Smooth muscle cell (in vitro differentiated cells): ENCODE measurements at regions not wholly inside any gene's neighbourhood (a gene's known extent, or its start where the extent isn't known, plus 50 kb on each side); places are given as distances from the start of the nearest gene placed in this dataset.
"Not testable (repeated sequence)": the region's sequence is repeated elsewhere in the genome, so short reads cannot be mapped to it uniquely, and the experiment has no call there.

Experiments
- DNase-seq: peaks from one replicate; lab custom pipeline; 2025; ENCODE audit not compliant: unreplicated experiment; lab: John Stamatoyannopoulos, UW
- H2AFZ ChIP-seq: fragments of 200-600 bp; sonication (generic); 2 replicates; pipeline ENCODE4 v1.6.0; 2016; ENCODE audit warnings: antibody characterized with exemption, low read depth, mild to moderate bottlenecking
- H3F3A ChIP-seq: fragments of 200-600 bp; sonication (generic); 2 replicates; pipeline ENCODE4 v1.6.0; 2017; ENCODE audit warnings: antibody characterized with exemption, low read depth
- H3K27ac ChIP-seq: fragments of 200-600 bp; sonication (generic); 2 replicates; pipeline ENCODE4 v1.5.1; 2016; ENCODE audit warnings: low read depth, mild to moderate bottlenecking
- H3K27me3 ChIP-seq: fragments of 200-600 bp; sonication (generic); 2 replicates; pipeline ENCODE4 v1.6.1; 2016; ENCODE audit warnings: low read depth, mild to moderate bottlenecking
- H3K36me3 ChIP-seq: fragments of 200-600 bp; sonication (generic); 2 replicates; pipeline ENCODE4 v1.5.1; 2016; ENCODE audit warnings: low read depth
- H3K4me1 ChIP-seq: fragments of 200-600 bp; sonication (generic); 2 replicates; pipeline ENCODE4 v1.5.1; 2016; ENCODE audit warnings: low read depth
- H3K4me2 ChIP-seq: fragments of 200-600 bp; sonication (generic); 2 replicates; pipeline ENCODE4 v1.6.0; 2016; ENCODE audit warnings: mild to moderate bottlenecking
- H3K4me3 ChIP-seq: fragments of 200-600 bp; sonication (generic); 2 replicates; pipeline ENCODE4 v1.5.1; 2016; ENCODE audit warnings: mild to moderate bottlenecking
- H3K79me2 ChIP-seq: fragments of 200-600 bp; sonication (generic); 2 replicates; pipeline ENCODE4 v1.6.0; 2016; ENCODE audit warnings: low read depth, mild to moderate bottlenecking
- H3K9ac ChIP-seq: fragments of 200-600 bp; sonication (generic); 2 replicates; pipeline ENCODE4 v1.6.0; 2016; ENCODE audit warnings: low read depth
- H3K9me3 ChIP-seq: fragments of 200-600 bp; sonication (generic); replicated peaks from 2 replicates; pipeline ENCODE4 v1.5.1; 2016; ENCODE audit warnings: low read depth
- H4K20me1 ChIP-seq: fragments of 200-600 bp; sonication (generic); 2 replicates; pipeline ENCODE4 v1.6.0; 2016; ENCODE audit warnings: low read depth
- WGBS: methylation state at CpG from one replicate; pipeline ENCODE4 v1.1.7; 2016; ENCODE audit warnings: low lambda C conversion rate; 5-methylcytosine and 5-hydroxymethylcytosine counted together
- TF ChIP-seq, protein P1 (sequence below): fragments of 200-600 bp; sonication (generic); IDR thresholded peaks from 2 replicates; pipeline ENCODE4 v1.5.1; 2017; ENCODE audit warnings: borderline replicate concordance, mild to moderate bottlenecking, antibody characterized with exemption; ENCODE audit not compliant: insufficient read depth, poor library complexity, severe bottlenecking

DNA sequence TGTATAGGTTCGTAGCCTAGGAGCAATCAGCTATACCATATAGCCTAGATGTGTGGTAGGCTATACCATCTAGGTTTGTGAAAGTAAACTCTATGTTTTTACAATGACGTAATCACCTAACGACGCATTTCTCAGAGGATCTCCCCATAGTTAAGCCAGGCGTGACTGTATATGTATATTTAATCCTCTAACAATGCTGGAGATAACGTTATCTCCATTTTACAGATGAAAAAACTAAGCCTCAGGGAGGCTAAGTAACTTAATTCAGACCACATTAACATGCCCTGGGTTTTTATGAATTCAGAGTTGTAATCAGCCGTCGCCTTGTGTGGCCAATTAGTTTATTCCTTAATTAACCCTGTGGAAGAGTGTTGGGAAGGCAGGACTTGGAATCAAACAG, 107.7 kb upstream of the PLXNA2 start:
- no peak overlapping the region for H2AFZ ChIP-seq
- H4K20me1 ChIP-seq, result no peaks in the 10 kb centered on the region
- peaks cover 18% of the 10 kb centered on the region for H3K4me1 ChIP-seq
- 76% methylated on average over 8 of the region's 8 CpGs for WGBS
- no peaks in the 10 kb centered on the region for H3K9me3 ChIP-seq
- H3F3A ChIP-seq, result no peaks in the 10 kb centered on the region
- no peaks in the 10 kb centered on the region for H3K27me3 ChIP-seq
- H3K9ac ChIP-seq, result no peak overlapping the region
- H3K79me2 ChIP-seq, result no peaks in the 10 kb centered on the region
- TF ChIP-seq, protein P1, sequence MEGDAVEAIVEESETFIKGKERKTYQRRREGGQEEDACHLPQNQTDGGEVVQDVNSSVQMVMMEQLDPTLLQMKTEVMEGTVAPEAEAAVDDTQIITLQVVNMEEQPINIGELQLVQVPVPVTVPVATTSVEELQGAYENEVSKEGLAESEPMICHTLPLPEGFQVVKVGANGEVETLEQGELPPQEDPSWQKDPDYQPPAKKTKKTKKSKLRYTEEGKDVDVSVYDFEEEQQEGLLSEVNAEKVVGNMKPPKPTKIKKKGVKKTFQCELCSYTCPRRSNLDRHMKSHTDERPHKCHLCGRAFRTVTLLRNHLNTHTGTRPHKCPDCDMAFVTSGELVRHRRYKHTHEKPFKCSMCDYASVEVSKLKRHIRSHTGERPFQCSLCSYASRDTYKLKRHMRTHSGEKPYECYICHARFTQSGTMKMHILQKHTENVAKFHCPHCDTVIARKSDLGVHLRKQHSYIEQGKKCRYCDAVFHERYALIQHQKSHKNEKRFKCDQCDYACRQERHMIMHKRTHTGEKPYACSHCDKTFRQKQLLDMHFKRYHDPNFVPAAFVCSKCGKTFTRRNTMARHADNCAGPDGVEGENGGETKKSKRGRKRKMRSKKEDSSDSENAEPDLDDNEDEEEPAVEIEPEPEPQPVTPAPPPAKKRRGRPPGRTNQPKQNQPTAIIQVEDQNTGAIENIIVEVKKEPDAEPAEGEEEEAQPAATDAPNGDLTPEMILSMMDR, result no peak
- H3K4me3 ChIP-seq, result no peak overlapping the region
- H3K27ac ChIP-seq, result no peak overlapping the region
- no peak for DNase-seq
- H3K36me3 ChIP-seq, result no peaks in the 10 kb centered on the region
- H3K4me2 ChIP-seq, result no peak overlapping the region

DNA sequence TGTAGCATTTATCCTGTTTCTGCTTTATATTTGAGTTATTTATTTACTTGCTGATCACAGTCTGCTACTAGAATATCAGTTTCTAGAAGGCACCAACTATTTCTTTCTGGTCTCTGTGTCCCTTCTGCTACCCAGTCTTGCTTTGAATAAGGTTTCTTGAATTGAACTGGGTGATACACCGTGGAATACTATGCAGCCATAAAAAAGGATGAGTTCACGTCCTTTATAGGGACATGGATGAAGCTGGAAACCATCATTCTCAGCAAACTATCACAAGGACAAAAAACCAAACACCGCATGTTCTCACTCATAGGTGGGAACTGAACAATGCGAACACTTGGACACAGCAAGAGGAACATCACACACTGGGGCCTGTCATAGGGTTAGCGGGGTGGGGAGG, 109.6 kb upstream of the PLXNA2 start:
- not testable (repeated sequence) for H3K27ac ChIP-seq, H3K4me3 ChIP-seq, H3F3A ChIP-seq, H3K36me3 ChIP-seq, H3K27me3 ChIP-seq, H3K4me2 ChIP-seq, H4K20me1 ChIP-seq, DNase-seq, H3K9ac ChIP-seq, H3K79me2 ChIP-seq, H2AFZ ChIP-seq, H3K9me3 ChIP-seq
- 96% methylated on average over 5 of the region's 5 CpGs for WGBS
- H3K4me1 ChIP-seq, result peaks cover 18% of the 10 kb centered on the region

DNA sequence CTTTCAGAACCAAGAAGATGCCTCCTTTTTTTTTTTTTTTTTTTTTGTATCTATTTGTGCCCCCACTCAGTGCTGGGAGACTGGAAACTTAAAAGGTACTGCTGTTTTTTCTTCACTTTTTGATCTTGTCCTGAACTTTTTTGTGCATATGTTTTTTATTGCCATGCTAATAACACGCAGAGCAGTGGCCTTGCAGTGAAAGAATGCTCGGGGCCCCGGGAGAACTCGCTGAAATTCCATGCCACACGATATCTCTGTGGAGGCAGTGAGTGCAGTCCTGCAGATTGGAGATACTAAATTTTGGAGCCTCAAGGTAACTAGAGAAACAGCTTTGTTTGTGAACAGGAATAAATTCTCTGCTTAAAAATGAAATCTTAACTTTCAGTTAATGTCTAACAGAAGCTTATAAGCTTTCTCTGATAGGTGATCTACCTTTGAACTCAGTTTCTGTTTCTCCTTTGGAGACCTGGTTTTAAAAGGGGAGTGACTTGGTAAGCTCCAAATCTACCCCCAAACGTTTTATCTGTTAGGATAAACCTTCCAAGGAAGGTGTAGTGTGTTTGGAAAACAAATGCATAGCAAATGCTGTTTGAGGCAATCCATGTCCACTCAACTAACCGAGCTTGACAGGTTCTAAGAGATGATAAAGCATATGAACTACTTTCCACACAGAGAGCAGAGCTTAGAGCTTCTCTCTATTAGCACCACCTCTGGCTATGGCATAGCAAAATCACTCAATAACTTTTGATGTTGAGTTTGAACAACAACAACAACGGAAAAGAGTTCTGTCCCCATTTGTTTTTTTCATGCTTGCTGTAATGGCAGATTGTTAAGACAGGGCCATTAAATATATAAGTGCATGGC, 113.7 kb upstream of the PLXNA2 start:
- Histone ChIP-seq H3K79me2 (no peaks in the 10 kb centered on the region), H3K27me3 (no peaks in the 10 kb centered on the region), H3K36me3 (no peaks in the 10 kb centered on the region), H3K27ac (no peak overlapping the region), H2AFZ (no peak overlapping the region), H3K9ac (no peak overlapping the region), H3K4me3 (no peak overlapping the region), H3K4me2 (no peak overlapping the region), H4K20me1 (no peaks in the 10 kb centered on the region), H3F3A (no peaks in the 10 kb centered on the region), H3K4me1 (peaks cover 10% of the 10 kb centered on the region), H3K9me3 (no peaks in the 10 kb centered on the region)
- 51% methylated on average over 8 of the region's 8 CpGs for WGBS
- no peak for DNase-seq
- TF ChIP-seq, protein P1, result no peak

DNA sequence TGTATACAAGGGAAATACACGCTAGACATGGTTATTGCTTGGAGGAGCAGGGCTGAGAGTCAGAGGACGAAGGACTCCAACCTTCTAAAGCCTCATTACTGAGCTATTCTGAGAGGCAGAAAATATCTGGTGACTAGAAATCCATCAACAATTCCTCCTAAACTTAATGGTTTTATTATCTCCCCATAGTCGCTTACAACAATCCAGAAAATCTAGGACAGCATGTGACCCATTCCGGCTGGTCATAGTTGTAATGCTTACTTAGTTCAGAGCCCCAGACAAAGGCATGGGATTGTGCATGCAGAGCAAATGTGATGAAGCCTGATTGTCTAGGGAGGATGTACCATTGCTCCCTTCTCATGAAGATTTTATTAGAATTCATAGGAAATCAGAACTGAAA, 114.5 kb upstream of the PLXNA2 start:
- Histone ChIP-seq H3K4me3 (no peak overlapping the region), H3K4me2 (no peak overlapping the region), H3K9me3 (no peaks in the 10 kb centered on the region), H3K27ac (no peak overlapping the region), H4K20me1 (no peaks in the 10 kb centered on the region), H3K9ac (no peak overlapping the region), H3K27me3 (no peaks in the 10 kb centered on the region), H3F3A (no peaks in the 10 kb centered on the region), H3K4me1 (peaks cover 10% of the 10 kb centered on the region), H3K79me2 (no peaks in the 10 kb centered on the region), H3K36me3 (no peaks in the 10 kb centered on the region), H2AFZ (no peak overlapping the region)
- 82% methylated on average over 4 of the region's 4 CpGs for WGBS
- DNase-seq, result no peak
- TF ChIP-seq, protein P1, result no peak
